ENCODE measurements at regions not wholly inside any gene's neighbourhood (a gene's known extent, or its start where the extent isn't known, plus 50 kb on each side); places are given as distances from the start of the nearest gene placed in this dataset.
A peak's percentile ranks its signal among the peaks of the same experiment; 100 is the strongest.

DNA sequence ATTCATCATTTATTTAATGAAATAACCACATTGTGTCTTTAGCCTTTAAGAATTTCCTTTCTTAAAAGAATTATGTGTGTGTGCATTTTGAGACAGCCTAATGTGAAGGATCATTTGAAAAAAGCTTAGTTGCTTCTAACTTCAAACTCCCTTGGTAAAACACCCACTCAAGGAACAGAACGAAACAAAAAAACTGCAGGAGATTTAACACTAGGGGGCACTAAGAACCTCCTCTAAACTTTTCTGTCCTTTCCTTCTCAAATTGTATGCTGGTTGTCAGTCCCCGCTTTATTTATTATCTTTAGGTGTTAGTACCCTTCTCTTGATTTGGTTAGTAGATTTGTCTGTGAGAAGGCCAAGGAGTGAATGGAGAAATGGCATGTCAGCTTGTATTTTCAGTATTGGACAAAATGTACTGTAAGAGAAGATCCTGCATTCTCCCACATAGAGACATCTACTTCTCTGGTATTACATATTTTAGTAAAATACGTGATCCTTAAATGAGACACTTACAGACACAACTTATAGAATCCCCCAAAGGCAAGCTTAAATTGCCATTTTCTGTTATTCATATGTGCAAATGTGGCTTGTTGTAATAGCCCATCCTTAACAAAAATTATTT is 229.7 kb downstream of the MRPS30 start:
- TF ChIP-seq ZFX (IDR thresholded peaks at IDR 0.05; ENCODE audit: borderline replicate concordance), result no peak
- TF ChIP-seq, protein P1, sequence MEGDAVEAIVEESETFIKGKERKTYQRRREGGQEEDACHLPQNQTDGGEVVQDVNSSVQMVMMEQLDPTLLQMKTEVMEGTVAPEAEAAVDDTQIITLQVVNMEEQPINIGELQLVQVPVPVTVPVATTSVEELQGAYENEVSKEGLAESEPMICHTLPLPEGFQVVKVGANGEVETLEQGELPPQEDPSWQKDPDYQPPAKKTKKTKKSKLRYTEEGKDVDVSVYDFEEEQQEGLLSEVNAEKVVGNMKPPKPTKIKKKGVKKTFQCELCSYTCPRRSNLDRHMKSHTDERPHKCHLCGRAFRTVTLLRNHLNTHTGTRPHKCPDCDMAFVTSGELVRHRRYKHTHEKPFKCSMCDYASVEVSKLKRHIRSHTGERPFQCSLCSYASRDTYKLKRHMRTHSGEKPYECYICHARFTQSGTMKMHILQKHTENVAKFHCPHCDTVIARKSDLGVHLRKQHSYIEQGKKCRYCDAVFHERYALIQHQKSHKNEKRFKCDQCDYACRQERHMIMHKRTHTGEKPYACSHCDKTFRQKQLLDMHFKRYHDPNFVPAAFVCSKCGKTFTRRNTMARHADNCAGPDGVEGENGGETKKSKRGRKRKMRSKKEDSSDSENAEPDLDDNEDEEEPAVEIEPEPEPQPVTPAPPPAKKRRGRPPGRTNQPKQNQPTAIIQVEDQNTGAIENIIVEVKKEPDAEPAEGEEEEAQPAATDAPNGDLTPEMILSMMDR (IDR thresholded peaks at IDR 0.05), result peak; percentile 81
- no peak overlapping the region for H3K27ac ChIP-seq

DNA sequence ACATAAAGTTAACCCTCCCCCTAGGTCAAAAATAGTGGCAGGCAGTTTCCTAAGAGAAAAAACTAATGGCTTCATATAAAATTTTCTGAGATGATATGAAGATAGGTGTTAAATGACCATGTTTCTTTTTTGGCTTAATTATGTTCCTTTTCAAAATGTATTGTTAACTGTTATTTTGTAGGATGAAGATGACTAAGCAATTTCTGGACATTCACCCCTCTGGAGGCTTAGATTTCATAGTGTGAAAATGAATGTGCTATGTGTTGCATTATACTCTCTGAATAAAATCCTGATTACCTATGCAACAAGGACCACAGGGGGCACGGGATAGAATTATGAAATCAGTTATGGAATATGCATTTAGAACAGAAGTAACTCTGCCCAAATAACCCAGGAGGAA is 233.5 kb downstream of the MRPS30 start:
- no peak overlapping the region for H3K27ac ChIP-seq
- TF ChIP-seq ZFX (IDR thresholded peaks at IDR 0.05; ENCODE audit: borderline replicate concordance), result no peak
- TF ChIP-seq, protein P1 (IDR thresholded peaks at IDR 0.05), result no peak

DNA sequence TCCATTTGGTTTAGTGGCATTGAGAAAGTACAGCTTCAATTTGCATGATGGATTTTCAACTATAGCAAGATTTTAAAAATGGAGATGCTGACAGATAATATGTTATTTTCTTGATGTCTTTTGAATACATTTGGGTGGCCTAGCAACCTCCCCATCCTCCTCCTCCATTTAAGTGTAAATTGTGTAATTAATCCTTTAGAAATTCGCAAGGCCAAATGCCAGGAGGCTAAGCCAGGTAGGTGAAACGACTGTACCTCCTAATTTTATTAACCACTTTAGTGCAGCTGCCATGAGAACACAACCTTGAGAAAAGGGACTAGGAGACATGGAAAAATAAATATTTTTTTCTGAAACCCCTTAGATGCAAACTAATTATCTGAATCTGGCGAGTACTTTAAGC is 248.8 kb downstream of the MRPS30 start:
- no peak overlapping the region for H3K27ac ChIP-seq
- TF ChIP-seq ZFX (IDR thresholded peaks at IDR 0.05; ENCODE audit: borderline replicate concordance), result no peak
- TF ChIP-seq, protein P1 (IDR thresholded peaks at IDR 0.05), result no peak

DNA sequence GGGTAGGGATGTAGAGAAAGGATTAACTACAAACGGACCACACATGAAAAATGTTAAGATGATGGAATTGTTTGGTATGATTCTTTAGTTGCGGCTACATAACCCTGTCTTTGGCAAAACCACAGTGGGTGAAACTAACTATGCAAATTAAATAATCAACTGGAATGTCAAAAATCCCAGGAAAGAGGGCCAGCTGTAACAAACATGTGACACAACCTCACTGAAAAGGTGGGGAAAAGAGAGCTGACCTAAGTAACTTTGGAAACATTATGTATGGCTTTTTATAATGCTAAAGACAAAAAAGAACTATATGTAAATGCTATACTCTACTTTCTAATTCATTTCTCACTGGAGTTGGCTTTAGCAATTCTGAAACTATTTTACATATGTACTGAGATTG is 252.0 kb downstream of the MRPS30 start:
- H3K27ac ChIP-seq, result no peak overlapping the region
- no peak for TF ChIP-seq ZFX (IDR thresholded peaks at IDR 0.05; ENCODE audit: borderline replicate concordance)
- TF ChIP-seq, protein P1 (IDR thresholded peaks at IDR 0.05), result no peak

DNA sequence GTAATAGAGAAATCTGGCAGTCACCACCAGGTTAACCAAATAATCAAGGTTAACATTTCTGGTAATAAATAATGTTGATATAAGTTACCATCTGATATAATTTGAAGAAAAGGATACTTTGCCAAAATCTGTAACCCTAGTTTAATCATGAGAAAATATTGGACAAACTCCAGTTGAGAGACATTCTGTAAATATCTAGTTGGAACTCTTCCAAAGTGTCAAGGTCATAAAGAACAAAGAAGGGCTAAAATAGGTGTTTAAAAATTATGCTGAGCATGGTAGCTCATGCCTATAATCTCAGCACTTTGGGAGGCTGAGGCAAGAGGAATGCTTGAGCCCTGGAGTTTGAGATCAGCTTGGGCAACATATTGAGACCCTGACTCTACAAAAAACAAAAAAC is 253.3 kb downstream of the MRPS30 start:
- TF ChIP-seq, protein P1 (IDR thresholded peaks at IDR 0.05), result no peak
- TF ChIP-seq ZFX (IDR thresholded peaks at IDR 0.05; ENCODE audit: borderline replicate concordance), result no peak
- H3K27ac ChIP-seq, result no peak overlapping the region

DNA sequence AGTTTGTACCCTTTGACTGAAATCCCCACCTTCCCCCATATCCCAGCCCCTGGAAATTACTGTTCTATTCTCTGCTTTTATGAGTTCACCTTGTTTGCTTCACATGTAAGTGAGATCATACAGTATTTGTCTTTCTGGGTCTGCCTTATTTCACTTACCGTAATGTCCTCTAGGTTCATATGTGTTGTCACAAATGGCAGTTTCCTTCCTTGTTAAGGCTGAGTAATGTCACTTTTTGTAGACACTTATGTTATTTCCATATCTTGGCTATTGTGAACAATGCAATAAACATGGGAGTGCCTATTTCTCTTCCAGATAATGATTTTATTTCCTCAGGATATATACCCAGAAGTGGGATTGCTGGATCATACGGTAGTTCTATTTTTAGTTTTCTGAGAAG is 272.3 kb downstream of the MRPS30 start:
- no peak overlapping the region for H3K27ac ChIP-seq
- TF ChIP-seq ZFX (IDR thresholded peaks at IDR 0.05; ENCODE audit: borderline replicate concordance), result no peak
- TF ChIP-seq, protein P1 (IDR thresholded peaks at IDR 0.05), result no peak

DNA sequence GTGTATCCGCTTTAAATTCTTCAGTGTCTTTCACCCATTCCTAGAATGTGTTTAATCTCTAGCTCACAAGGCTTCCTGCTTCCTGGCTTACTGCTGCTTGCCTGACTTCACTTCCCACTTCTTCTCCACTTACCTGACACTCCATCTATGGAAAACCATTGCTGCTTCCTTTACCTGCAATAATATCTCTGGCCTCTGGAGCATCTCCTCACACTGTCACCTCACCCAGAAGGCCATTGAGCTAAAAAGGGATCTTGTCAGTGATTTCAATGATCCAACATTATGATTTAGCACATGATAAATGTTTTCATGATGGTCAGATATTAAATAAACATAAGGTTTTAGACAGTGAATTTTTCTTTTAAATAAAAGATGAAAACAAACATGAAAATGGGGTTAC is 281.1 kb downstream of the MRPS30 start:
- no peak overlapping the region for H3K27ac ChIP-seq
- TF ChIP-seq ZFX (IDR thresholded peaks at IDR 0.05; ENCODE audit: borderline replicate concordance), result no peak
- TF ChIP-seq, protein P1 (IDR thresholded peaks at IDR 0.05), result peak; percentile 21; the same call in 1 of the 2 replicates

Measured in 22Rv1 (cell line).